ENCODE measurements at regions not wholly inside any gene's neighbourhood (a gene's known extent, or its start where the extent isn't known, plus 50 kb on each side); places are given as distances from the start of the nearest gene placed in this dataset.

DNA sequence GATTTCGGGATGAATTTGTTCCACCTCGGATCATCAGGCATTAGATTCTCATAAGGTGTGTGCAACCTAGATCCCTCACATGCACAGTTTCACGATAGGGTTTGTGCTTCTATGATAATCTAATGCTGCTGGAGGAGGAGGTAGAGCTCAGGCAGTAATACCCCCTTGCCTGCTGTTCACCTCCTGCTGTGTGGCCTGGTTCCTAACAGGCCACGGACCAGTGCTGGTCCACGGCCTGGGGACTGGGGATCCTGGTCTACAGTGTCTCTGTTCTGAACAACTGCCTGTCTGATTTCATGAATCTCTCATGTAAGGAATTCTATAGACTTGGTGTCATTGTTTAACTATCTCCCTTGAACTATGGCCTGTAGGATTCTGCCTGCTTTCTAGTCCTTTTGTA, 269.9 kb downstream of the SPRY1 start:
- TF ChIP-seq ZNF384 (IDR thresholded peaks at IDR 0.05) (no peak), BHLHE40 (IDR thresholded peaks at IDR 0.05; ENCODE audit: borderline replicate concordance) (no peak), FOXA1 (IDR thresholded peaks at IDR 0.05) (no peak), TARDBP (IDR thresholded peaks at IDR 0.05) (no peak), SP1 (IDR thresholded peaks at IDR 0.05) (no peak), FOXM1 (IDR thresholded peaks at IDR 0.05; ENCODE audit: borderline replicate concordance) (no peak), SUZ12 (IDR thresholded peaks at IDR 0.05) (no peak), CTBP1 (IDR thresholded peaks at IDR 0.05; ENCODE audit: borderline replicate concordance) (no peak), FOXK2 (IDR thresholded peaks at IDR 0.05) (no peak)
